T-cell (primary cell): ENCODE measurements at regions not wholly inside any gene's neighbourhood (a gene's known extent, or its start where the extent isn't known, plus 50 kb on each side); places are given as distances from the start of the nearest gene placed in this dataset.
"Not testable (repeated sequence)": the region's sequence is repeated elsewhere in the genome, so short reads cannot be mapped to it uniquely, and the experiment has no call there.

Experiments used
- ATAC-seq, 4 experiments: fragments of 200-7000 bp in 3 of 4; fragments of 150-1000 bp in 1 of 4; cut with Tn5 transposase; replicated peaks in 1 of 4; 1 replicate in 3 of 4; 2 replicates in 1 of 4; pipeline ENCODE4 v1.10.0; 2021; ENCODE audit warnings: moderate library complexity in 3 of 4, mild to moderate bottlenecking in 2 of 4, moderate number of reproducible peaks in 1 of 4
- CTCF ChIA-PET, 2 donors: fragments of 300-600 bp; sonication (Branson Sonifier 250); formaldehyde crosslinking; loops; one replicate each; lab custom pipeline; 2022; ENCODE audit warnings: antibody characterized with exemption in 2 of 2; lab: Charles Lee
- POLR2A ChIA-PET, 2 donors: fragments of 300-600 bp; sonication (Branson Sonifier 250); formaldehyde crosslinking; loops; one replicate each; lab custom pipeline; 2022; ENCODE audit warnings: antibody characterized with exemption in 2 of 2; lab: Charles Lee
- DNase-seq, 35 experiments: peaks; one replicate each; pipeline versions ENCODE4 v3.0.0 to v3.0.0-alpha.2; 2013 to 2023
- H3K27ac ChIP-seq: one replicate; pipeline ENCODE4 v1.5.1; 2013; ENCODE audit warnings: low read length
- H3K27me3 ChIP-seq, 2 experiments: replicated peaks in 1 of 2; 1 replicate in 1 of 2; 2 replicates in 1 of 2; pipeline versions ENCODE4 v1.6.1 to v1.7.0; 2013; ENCODE audit warnings: low read length in 1 of 2, mixed read lengths in 1 of 2; ENCODE audit not compliant: control insufficient read depth in 2 of 2, insufficient read depth in 2 of 2; ENCODE audit errors: extremely low read depth in 1 of 2
- H3K36me3 ChIP-seq, 2 donors: 1 replicate in 1 of 2; 2 replicates in 1 of 2; pipeline versions ENCODE4 v1.6.1 to v1.7.0; 2013; ENCODE audit warnings: low read length in 1 of 2; ENCODE audit not compliant: control insufficient read depth in 2 of 2, insufficient read depth in 1 of 2; ENCODE audit errors: extremely low read depth in 1 of 2
- H3K4me1 ChIP-seq, 2 experiments: 1 replicate in 1 of 2; 2 replicates in 1 of 2; pipeline versions ENCODE4 v1.6.1 to v1.7.0; 2013; ENCODE audit warnings: low read length in 2 of 2, mixed read lengths in 1 of 2; ENCODE audit not compliant: insufficient read depth in 2 of 2, control insufficient read depth in 1 of 2; ENCODE audit errors: extremely low read depth in 1 of 2
- H3K4me3 ChIP-seq, 2 donors: 1 replicate in 1 of 2; 2 replicates in 1 of 2; pipeline versions ENCODE4 v1.5.1 to v1.7.0; 2013; ENCODE audit warnings: mild to moderate bottlenecking in 2 of 2, low read length in 1 of 2, moderate library complexity in 1 of 2; ENCODE audit not compliant: control insufficient read depth in 1 of 2; ENCODE audit errors: extremely low read depth in 1 of 2
- H3K9me3 ChIP-seq: 2 replicates; pipeline ENCODE4 v1.7.0; 2013
- H3K27ac Mint-ChIP-seq, 2 donors: one replicate each; pipeline ENCODE4 v1.8.0; 2020 to 2021; ENCODE audit warnings: mild to moderate bottlenecking in 2 of 2, mixed read lengths in 2 of 2
- H3K27me3 Mint-ChIP-seq, 2 donors: one replicate each; pipeline ENCODE4 v1.8.0; 2021 to 2022; ENCODE audit warnings: mixed read lengths in 2 of 2
- H3K36me3 Mint-ChIP-seq: one replicate; pipeline ENCODE4 v1.8.0; 2021; ENCODE audit warnings: mixed read lengths
- H3K4me1 Mint-ChIP-seq, 3 donors: one replicate each; pipeline ENCODE4 v1.8.0; 2020 to 2022; ENCODE audit warnings: mixed read lengths in 3 of 3, mild to moderate bottlenecking in 1 of 3
- H3K4me3 Mint-ChIP-seq, 3 donors: one replicate each; pipeline ENCODE4 v1.8.0; 2020 to 2022; ENCODE audit warnings: mild to moderate bottlenecking in 3 of 3, mixed read lengths in 3 of 3, moderate library complexity in 3 of 3
- H3K9me3 Mint-ChIP-seq, 3 donors: one replicate each; pipeline ENCODE4 v1.8.0; 2020 to 2022; ENCODE audit warnings: mixed read lengths in 3 of 3
- WGBS: methylation state at CpG from one replicate; pipeline ENCODE4 v1.1.5; 2013; ENCODE audit warnings: missing lambda C conversion rate; ENCODE audit not compliant: insufficient coverage; 5-methylcytosine and 5-hydroxymethylcytosine counted together

GRCh38 chr12:102326982-102327381 is 129.3 kb upstream of the PMCH start:
- H3K4me3 ChIP-seq, result no peak overlapping the region
- no peak overlapping the region for H3K27ac Mint-ChIP-seq
- no peak overlapping the region for H3K27ac ChIP-seq
- H3K9me3 ChIP-seq, result no peaks in the 10 kb centered on the region
- peaks cover 7 to 14% of the 10 kb centered on the region in 2 donors for H3K27me3 Mint-ChIP-seq
- no peaks in the 10 kb centered on the region for H3K4me1 ChIP-seq
- no peaks in the 10 kb centered on the region for H3K36me3 ChIP-seq
- no peak overlapping the region for H3K4me3 Mint-ChIP-seq
- no peaks in the 10 kb centered on the region for H3K36me3 Mint-ChIP-seq
- no CpG with 5 or more reads among the region's 1 CpG for WGBS
- ATAC-seq, result no peak
- ChIA-PET POLR2A (no interaction called here), CTCF (no interaction called here)
- H3K4me1 Mint-ChIP-seq, result no peaks in the 10 kb centered on the region
- H3K27me3 ChIP-seq, result no peaks in the 10 kb centered on the region
- DNase-seq, result no peak
- H3K9me3 Mint-ChIP-seq, result peaks cover 0 to 5% (median 0%) of the 10 kb centered on the region in 3 donors

- H3K27ac Mint-ChIP-seq, POLR2A ChIA-PET, H3K9me3 Mint-ChIP-seq, H3K4me3 ChIP-seq, CTCF ChIA-PET, H3K9me3 ChIP-seq, H3K36me3 Mint-ChIP-seq, H3K4me1 ChIP-seq, DNase-seq, ATAC-seq, H3K4me1 Mint-ChIP-seq, H3K4me3 Mint-ChIP-seq, H3K27me3 ChIP-seq, H3K36me3 ChIP-seq, H3K27ac ChIP-seq: not testable (repeated sequence)
- H3K27me3 Mint-ChIP-seq, result peaks cover 7 to 14% of the 10 kb centered on the region in 2 donors
- WGBS, result 70% methylated on average over 2 of the region's 4 CpGs
Observed at GRCh38 chr12:102325108-102325507, 127.5 kb upstream of the PMCH start.

GRCh38 chr12:102323799-102324198 is 126.2 kb upstream of the PMCH start:
- H3K36me3 ChIP-seq, result no peaks in the 10 kb centered on the region
- H3K4me1 ChIP-seq, result no peaks in the 10 kb centered on the region
- ATAC-seq (no peak), DNase-seq (no peak)
- POLR2A ChIA-PET, result interaction anchor here in 1 of 2 donors (0.7 kb wide), 1 partner anchor 159 kb away, joined by 7 read pairs; no protein-coding TSS in a partner anchor
- CTCF ChIA-PET, result no interaction called here
- Mint-ChIP-seq H3K4me3 (no peak overlapping the region), H3K9me3 (peaks cover 0 to 5% (median 5%) of the 10 kb centered on the region in 3 donors), H3K27ac (no peak overlapping the region), H3K36me3 (no peaks in the 10 kb centered on the region), H3K4me1 (no peaks in the 10 kb centered on the region), H3K27me3 (peaks cover 9 to 14% of the 10 kb centered on the region in 2 donors)
- no peaks in the 10 kb centered on the region for H3K27me3 ChIP-seq
- H3K4me3 ChIP-seq, result no peak overlapping the region
- H3K27ac ChIP-seq, result no peak overlapping the region
- no peaks in the 10 kb centered on the region for H3K9me3 ChIP-seq
- WGBS, result no CpG with 5 or more reads among the region's 1 CpG

- Histone ChIP-seq H3K9me3 (no peaks in the 10 kb centered on the region), H3K27ac (no peak overlapping the region), H3K4me1 (no peaks in the 10 kb centered on the region), H3K27me3 (no peaks in the 10 kb centered on the region), H3K36me3 (no peaks in the 10 kb centered on the region), H3K4me3 (no peak overlapping the region)
- H3K36me3 Mint-ChIP-seq, result no peaks in the 10 kb centered on the region
- peaks cover 6 to 10% of the 10 kb centered on the region in 2 donors for H3K27me3 Mint-ChIP-seq
- no peaks in the 10 kb centered on the region for H3K4me1 Mint-ChIP-seq
- ChIA-PET POLR2A (interaction anchor here in 1 of 2 donors (0.6 kb wide), 1 partner anchor 39 kb away, joined by 3 read pairs; no protein-coding TSS in a partner anchor), CTCF (no interaction called here)
- H3K4me3 Mint-ChIP-seq, result no peak overlapping the region
- DNase-seq, result no peak
- peaks cover 0 to 5% (median 5%) of the 10 kb centered on the region in 3 donors for H3K9me3 Mint-ChIP-seq
- H3K27ac Mint-ChIP-seq, result no peak overlapping the region
- no peak for ATAC-seq
- no CpG with 5 or more reads among the region's 1 CpG for WGBS
Observed at GRCh38 chr12:102322254-102322653, 124.6 kb upstream of the PMCH start.

- H3K4me1 Mint-ChIP-seq, result no peaks in the 10 kb centered on the region
- ChIA-PET POLR2A (no interaction called here), CTCF (no interaction called here)
- Histone ChIP-seq H3K27ac (no peak overlapping the region), H3K9me3 (no peaks in the 10 kb centered on the region), H3K4me3 (no peak overlapping the region), H3K4me1 (no peaks in the 10 kb centered on the region), H3K36me3 (no peaks in the 10 kb centered on the region), H3K27me3 (no peaks in the 10 kb centered on the region)
- no peak overlapping the region for H3K27ac Mint-ChIP-seq
- H3K36me3 Mint-ChIP-seq, result no peaks in the 10 kb centered on the region
- peaks cover 6 to 10% of the 10 kb centered on the region in 2 donors for H3K27me3 Mint-ChIP-seq
- DNase-seq (no peak), ATAC-seq (no peak)
- H3K4me3 Mint-ChIP-seq, result no peak overlapping the region
- H3K9me3 Mint-ChIP-seq, result peaks cover 0 to 5% (median 5%) of the 10 kb centered on the region in 3 donors
- no CpG with 5 or more reads among the region's 1 CpG for WGBS
Observed at GRCh38 chr12:102321305-102322082, 123.9 kb upstream of the PMCH start.

- Mint-ChIP-seq H3K36me3 (no peaks in the 10 kb centered on the region), H3K27me3 (peaks cover 6 to 7% of the 10 kb centered on the region in 2 donors), H3K9me3 (peaks cover 0 to 5% (median 0%) of the 10 kb centered on the region in 3 donors), H3K4me1 (no peaks in the 10 kb centered on the region), H3K27ac (no peak overlapping the region), H3K4me3 (no peak overlapping the region)
- ChIA-PET CTCF (no interaction called here), POLR2A (no interaction called here)
- H3K4me3 ChIP-seq, result no peak overlapping the region
- no peak overlapping the region for H3K27ac ChIP-seq
- H3K36me3 ChIP-seq, result no peaks in the 10 kb centered on the region
- H3K9me3 ChIP-seq, result no peaks in the 10 kb centered on the region
- H3K4me1 ChIP-seq, result no peaks in the 10 kb centered on the region
- WGBS, result no CpG with 5 or more reads among the region's 4 CpGs
- DNase-seq (no peak), ATAC-seq (no peak)
- H3K27me3 ChIP-seq, result no peaks in the 10 kb centered on the region
Observed at GRCh38 chr12:102317155-102317554, 119.5 kb upstream of the PMCH start.
